ENCODE measurements at regions not wholly inside any gene's neighbourhood (a gene's known extent, or its start where the extent isn't known, plus 50 kb on each side); places are given as distances from the start of the nearest gene placed in this dataset.
"Not testable (repeated sequence)": the region's sequence is repeated elsewhere in the genome, so short reads cannot be mapped to it uniquely, and the experiment has no call there.

DNA sequence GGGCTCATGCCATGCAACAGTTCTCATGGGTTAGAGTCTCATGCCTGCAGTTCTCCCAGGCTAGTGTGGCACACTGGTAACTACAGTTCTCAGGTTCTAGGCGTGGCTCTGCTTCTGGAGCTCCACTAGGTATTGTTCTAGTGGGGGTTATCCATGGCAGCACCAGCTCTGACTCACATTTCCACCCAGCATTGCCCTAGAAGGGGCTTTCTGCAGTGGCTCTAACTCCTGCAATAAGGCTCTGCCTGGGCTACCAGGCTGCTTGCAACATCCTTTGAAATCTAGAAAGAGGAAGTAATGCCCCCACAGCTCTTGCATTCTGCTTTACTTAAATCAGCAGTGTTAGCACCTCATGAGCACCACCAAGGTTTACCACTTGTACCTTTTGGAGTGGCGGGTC is 220.3 kb upstream of the ARID2 start:
- in situ Hi-C loops (cut with HindIII; ENCODE audit: low sequenced_read_pairs): no loop called here
- DNase-seq (ENCODE audit: low read depth): no peak
- TF ChIP-seq, protein P1, sequence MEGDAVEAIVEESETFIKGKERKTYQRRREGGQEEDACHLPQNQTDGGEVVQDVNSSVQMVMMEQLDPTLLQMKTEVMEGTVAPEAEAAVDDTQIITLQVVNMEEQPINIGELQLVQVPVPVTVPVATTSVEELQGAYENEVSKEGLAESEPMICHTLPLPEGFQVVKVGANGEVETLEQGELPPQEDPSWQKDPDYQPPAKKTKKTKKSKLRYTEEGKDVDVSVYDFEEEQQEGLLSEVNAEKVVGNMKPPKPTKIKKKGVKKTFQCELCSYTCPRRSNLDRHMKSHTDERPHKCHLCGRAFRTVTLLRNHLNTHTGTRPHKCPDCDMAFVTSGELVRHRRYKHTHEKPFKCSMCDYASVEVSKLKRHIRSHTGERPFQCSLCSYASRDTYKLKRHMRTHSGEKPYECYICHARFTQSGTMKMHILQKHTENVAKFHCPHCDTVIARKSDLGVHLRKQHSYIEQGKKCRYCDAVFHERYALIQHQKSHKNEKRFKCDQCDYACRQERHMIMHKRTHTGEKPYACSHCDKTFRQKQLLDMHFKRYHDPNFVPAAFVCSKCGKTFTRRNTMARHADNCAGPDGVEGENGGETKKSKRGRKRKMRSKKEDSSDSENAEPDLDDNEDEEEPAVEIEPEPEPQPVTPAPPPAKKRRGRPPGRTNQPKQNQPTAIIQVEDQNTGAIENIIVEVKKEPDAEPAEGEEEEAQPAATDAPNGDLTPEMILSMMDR (IDR thresholded peaks at IDR 0.05; ENCODE audit: low read depth, low read length, missing control alignments): no peak
- H3K4me3 ChIP-seq (ENCODE audit: low read depth, low read length): no peak overlapping the region

DNA sequence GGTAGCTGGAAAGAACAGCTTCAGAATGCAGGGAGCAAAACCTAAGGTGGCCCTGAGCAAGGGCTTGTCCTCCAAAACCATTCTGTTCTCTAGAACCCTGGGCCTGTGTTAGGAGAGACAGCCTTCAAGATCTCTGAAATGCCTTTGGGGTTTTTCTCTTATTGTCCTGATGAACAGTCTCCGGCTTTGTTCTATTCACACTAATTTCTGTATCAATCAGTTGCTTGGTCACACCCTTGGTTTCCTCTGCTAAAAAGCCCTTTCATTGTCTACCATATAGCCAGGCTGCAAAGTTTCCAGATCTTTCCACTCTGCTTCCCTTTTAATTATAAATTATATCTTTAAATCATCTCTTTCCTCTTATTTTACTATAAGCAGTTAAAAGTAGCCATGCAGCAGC is 219.9 kb upstream of the ARID2 start:
- in situ Hi-C loops (cut with HindIII; ENCODE audit: low sequenced_read_pairs): no loop called here
- TF ChIP-seq, protein P1 (IDR thresholded peaks at IDR 0.05; ENCODE audit: low read depth, low read length, missing control alignments): no peak
- no peak for DNase-seq (ENCODE audit: low read depth)
- H3K4me3 ChIP-seq (ENCODE audit: low read depth, low read length): no peak overlapping the region

DNA sequence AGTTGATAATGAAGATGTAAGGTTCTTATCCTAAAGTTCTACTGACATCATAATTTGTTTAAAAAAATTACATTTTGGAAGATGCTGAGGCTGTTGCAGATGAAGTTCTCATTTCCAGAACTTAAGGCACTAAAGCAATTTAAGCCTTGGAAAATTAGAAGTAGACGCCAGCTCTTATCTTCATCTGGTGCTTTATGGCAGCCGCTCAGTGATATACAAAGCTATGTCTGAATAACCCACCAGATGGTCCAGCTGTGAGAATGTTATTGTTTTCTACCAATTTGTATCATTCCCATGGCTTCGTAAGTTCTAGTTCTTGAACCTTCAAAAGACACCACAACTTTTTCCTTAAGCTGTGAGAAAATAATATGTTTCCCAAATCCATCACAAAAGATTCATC is 212.1 kb upstream of the ARID2 start:
- H3K4me3 ChIP-seq (ENCODE audit: low read depth, low read length): no peak overlapping the region
- no peak for DNase-seq (ENCODE audit: low read depth)
- TF ChIP-seq, protein P1 (IDR thresholded peaks at IDR 0.05; ENCODE audit: low read depth, low read length, missing control alignments): no peak
- in situ Hi-C loops (cut with HindIII; ENCODE audit: low sequenced_read_pairs): no loop called here

DNA sequence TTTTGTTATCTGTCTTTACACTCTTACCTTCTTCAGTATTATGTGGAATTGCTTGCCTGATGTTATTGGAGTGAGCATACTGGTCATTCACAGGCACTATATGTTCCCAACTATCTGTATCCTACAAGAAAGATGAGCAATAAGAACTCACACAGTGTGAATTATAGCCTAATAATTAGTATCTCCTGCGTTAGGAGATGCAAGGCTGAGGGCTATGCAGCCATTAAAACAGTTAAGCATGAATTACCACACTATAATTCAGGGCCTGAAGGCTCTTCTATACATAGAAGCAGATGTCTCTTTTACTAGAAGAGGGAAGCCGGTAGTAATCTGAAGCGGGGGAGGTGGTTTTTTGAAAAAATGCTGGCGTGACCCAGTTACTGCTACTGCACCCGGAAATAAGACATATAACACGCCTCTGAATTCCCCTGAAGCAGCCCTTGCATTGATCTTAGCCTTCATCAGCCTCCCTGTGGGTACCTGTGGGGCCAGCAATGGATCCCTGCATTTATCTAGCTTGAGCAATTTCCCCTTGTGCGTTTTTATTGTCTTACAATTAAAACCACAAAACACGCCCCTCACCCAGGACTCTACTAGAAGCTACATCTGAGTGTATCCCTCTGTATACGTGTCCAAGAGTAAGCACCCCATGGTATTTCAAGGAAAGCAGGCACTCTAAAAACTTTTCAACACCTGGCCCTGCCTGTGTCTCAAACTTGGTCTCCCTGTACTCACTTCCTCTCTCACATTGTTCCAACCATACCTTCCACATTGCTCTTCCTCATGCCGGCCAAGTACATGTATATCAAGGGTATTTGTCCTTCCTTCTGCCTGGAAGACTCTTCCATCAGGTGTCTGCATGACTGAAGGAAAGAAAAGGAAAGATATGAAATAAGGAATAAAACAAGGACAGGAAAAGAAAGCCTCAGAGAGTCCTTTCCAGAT is 210.9 kb upstream of the ARID2 start:
- no peak overlapping the region for H3K4me3 ChIP-seq (ENCODE audit: low read depth, low read length)
- in situ Hi-C loops (cut with HindIII; ENCODE audit: low sequenced_read_pairs): no loop called here
- TF ChIP-seq, protein P1 (IDR thresholded peaks at IDR 0.05; ENCODE audit: low read depth, low read length, missing control alignments): no peak
- no peak for DNase-seq (ENCODE audit: low read depth)

DNA sequence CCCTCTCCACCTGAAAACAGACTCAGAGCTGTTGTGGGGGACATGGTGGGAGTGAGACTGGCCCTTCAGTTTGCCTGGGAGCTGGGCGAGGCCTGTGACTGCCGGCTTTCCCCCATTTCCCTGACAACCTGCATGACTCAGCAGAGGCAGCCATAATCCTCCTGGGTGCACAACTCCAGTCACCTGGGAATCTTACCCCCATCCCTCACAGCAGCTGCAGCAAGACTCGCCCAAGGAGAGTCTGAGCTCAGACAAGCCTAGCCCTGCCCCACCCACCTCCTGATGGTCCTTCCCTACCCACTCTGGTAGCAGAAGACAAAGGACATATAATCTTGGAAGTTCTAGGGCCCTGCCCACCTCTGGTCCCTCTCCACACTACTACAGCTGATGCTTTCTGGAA is 207.3 kb upstream of the ARID2 start:
- TF ChIP-seq, protein P1 (IDR thresholded peaks at IDR 0.05; ENCODE audit: low read depth, low read length, missing control alignments): no peak
- no peak overlapping the region for H3K4me3 ChIP-seq (ENCODE audit: low read depth, low read length)
- no peak for DNase-seq (ENCODE audit: low read depth)
- in situ Hi-C loops (cut with HindIII; ENCODE audit: low sequenced_read_pairs): no loop called here

DNA sequence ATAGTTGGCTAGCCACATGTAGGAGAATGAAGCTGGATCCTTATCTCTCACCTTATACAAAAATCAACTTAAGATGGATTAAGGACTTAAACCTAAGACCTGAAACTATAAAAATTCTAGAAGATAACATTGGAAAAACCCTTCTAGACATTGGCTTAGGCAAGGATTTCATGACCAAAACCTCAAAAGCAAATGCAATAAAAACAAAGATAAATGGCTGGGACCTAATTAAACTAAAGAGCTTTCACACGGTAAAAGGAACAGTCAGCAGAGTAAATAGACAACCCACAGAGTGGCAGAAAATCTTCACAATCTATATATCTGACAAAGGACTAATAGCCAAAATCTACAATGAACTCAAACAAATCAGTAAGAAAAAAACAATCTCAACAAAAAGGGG is 202.7 kb upstream of the ARID2 start:
- H3K4me3 ChIP-seq (ENCODE audit: low read depth, low read length); in situ Hi-C loops (cut with HindIII; ENCODE audit: low sequenced_read_pairs); DNase-seq (ENCODE audit: low read depth): not testable (repeated sequence)

DNA sequence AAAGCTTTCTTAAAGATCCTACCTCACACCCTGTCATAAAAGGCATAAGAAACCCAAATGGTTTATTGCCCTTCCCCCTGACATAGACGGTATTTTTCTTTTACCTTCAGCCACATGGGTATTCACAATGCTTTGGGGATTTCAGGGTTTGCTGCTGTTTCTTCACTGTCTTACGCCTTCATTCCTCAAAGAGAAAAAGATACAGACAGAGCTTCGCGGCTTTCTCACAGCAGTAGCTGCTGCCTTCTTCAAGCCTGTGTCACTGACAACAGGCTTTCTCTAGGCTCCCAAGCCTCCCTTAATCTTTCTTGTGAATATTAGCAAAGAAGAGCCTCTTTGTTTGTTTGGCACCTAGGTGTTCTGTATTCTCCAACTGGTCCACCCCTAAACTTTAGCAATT is 197.4 kb upstream of the ARID2 start:
- TF ChIP-seq, protein P1 (IDR thresholded peaks at IDR 0.05; ENCODE audit: low read depth, low read length, missing control alignments): no peak
- no peak for DNase-seq (ENCODE audit: low read depth)
- no peak overlapping the region for H3K4me3 ChIP-seq (ENCODE audit: low read depth, low read length)
- in situ Hi-C loops (cut with HindIII; ENCODE audit: low sequenced_read_pairs): no loop called here
